Endodermal cell (in vitro differentiated cells): ENCODE measurements at regions not wholly inside any gene's neighbourhood (a gene's known extent, or its start where the extent isn't known, plus 50 kb on each side); places are given as distances from the start of the nearest gene placed in this dataset.

Experiments
- DNase-seq: peaks from one replicate; pipeline ENCODE4 v3.0.0-alpha.2; 2017
- H3K27ac ChIP-seq: 2 replicates; pipeline ENCODE4 v1.5.1; 2013; ENCODE audit warnings: mild to moderate bottlenecking, low read depth, low read length, moderate library complexity
- H3K27me3 ChIP-seq: 2 replicates; pipeline ENCODE4 v1.6.1; 2013; ENCODE audit warnings: mild to moderate bottlenecking, low read length, moderate library complexity; ENCODE audit not compliant: insufficient read depth, control insufficient read depth, poor library complexity, severe bottlenecking
- H3K36me3 ChIP-seq: 2 replicates; pipeline ENCODE4 v1.7.0; 2013; ENCODE audit warnings: mild to moderate bottlenecking, low read length, moderate library complexity; ENCODE audit not compliant: control insufficient read depth, insufficient read depth
- H3K4me1 ChIP-seq: one replicate; pipeline ENCODE4 v1.7.0; 2013; ENCODE audit warnings: low read length; ENCODE audit not compliant: control insufficient read depth, insufficient read depth
- H3K4me3 ChIP-seq: 2 replicates; pipeline ENCODE4 v1.5.1; 2013; ENCODE audit warnings: mild to moderate bottlenecking, low read length, moderate library complexity
- H3K9ac ChIP-seq: 2 replicates; pipeline ENCODE4 v1.6.1; 2013; ENCODE audit warnings: mild to moderate bottlenecking, low read length, moderate library complexity; ENCODE audit not compliant: poor library complexity, severe bottlenecking; ENCODE audit errors: extremely low read depth
- H3K9me3 ChIP-seq: 2 replicates; pipeline ENCODE4 v1.6.1; 2013; ENCODE audit warnings: mild to moderate bottlenecking, low read length, moderate library complexity; ENCODE audit not compliant: control insufficient read depth
- H3K27ac Mint-ChIP-seq: 2 replicates; pipeline ENCODE4 v1.8.0; 2020; ENCODE audit warnings: mixed read lengths
- H3K27me3 Mint-ChIP-seq: 2 replicates; pipeline ENCODE4 v1.8.0; 2021; ENCODE audit warnings: mild to moderate bottlenecking, mixed read lengths; ENCODE audit not compliant: insufficient read depth
- H3K36me3 Mint-ChIP-seq: 2 replicates; pipeline ENCODE4 v1.8.0; 2020; ENCODE audit warnings: low read depth, mixed read lengths
- H3K4me1 Mint-ChIP-seq: 2 replicates; pipeline ENCODE4 v1.8.0; 2020; ENCODE audit warnings: mixed read lengths
- H3K4me3 Mint-ChIP-seq: 2 replicates; pipeline ENCODE4 v1.8.0; 2020; ENCODE audit warnings: mild to moderate bottlenecking, moderate library complexity, mixed read lengths
- H3K9me3 Mint-ChIP-seq: 2 replicates; pipeline ENCODE4 v1.8.0; 2020; ENCODE audit warnings: mild to moderate bottlenecking, mixed read lengths
- CTCF ChIP-seq: fragments of 200-600 bp; sonication (generic); conservative IDR thresholded peaks from 2 replicates; pipeline ENCODE4 v1.5.0; 2021; ENCODE audit warnings: antibody characterized with exemption, mild to moderate bottlenecking
- WGBS, 2 experiments: methylation state at CpG; one replicate each; pipeline versions ENCODE4 v1.1.5 to v1.1.7; 2013; ENCODE audit warnings: missing lambda C conversion rate in 2 of 2, mixed read lengths in 1 of 2; ENCODE audit not compliant: insufficient coverage in 1 of 2, insufficient read length in 1 of 2; 5-methylcytosine and 5-hydroxymethylcytosine counted together

- H3K27ac Mint-ChIP-seq = peak overlapping the region; percentile 83
- no peaks in the 10 kb centered on the region for H3K9me3 Mint-ChIP-seq
- peaks cover 6% of the 10 kb centered on the region for H3K4me1 ChIP-seq
- H3K4me1 Mint-ChIP-seq = peaks cover 33% of the 10 kb centered on the region
- peak overlapping the region; percentile 26 for H3K27ac ChIP-seq
- TF ChIP-seq CTCF = no peak
- 45 to 60% methylated on average over 1 to 2 of the region's 2 CpGs for WGBS, 2 experiments
- no peaks in the 10 kb centered on the region for H3K9me3 ChIP-seq
- H3K36me3 ChIP-seq = no peaks in the 10 kb centered on the region
- no peaks in the 10 kb centered on the region for H3K27me3 ChIP-seq
- H3K9ac ChIP-seq = peak overlapping the region; percentile 22
- no peak for DNase-seq
- H3K27me3 Mint-ChIP-seq = peaks cover 1% of the 10 kb centered on the region
- no peaks in the 10 kb centered on the region for H3K36me3 Mint-ChIP-seq
- peak overlapping the region; percentile 25 for H3K4me3 Mint-ChIP-seq
- no peak overlapping the region for H3K4me3 ChIP-seq
Observed at GRCh38 chr18:79600596-79600995, 79.0 kb upstream of the CTDP1 start.

GRCh38 chr18:79601234-79601633 is 78.4 kb upstream of the CTDP1 start:
- H3K36me3 Mint-ChIP-seq = no peaks in the 10 kb centered on the region
- peaks cover 33% of the 10 kb centered on the region for H3K4me1 Mint-ChIP-seq
- peak overlapping the region; percentile 25 for H3K4me3 Mint-ChIP-seq
- Histone ChIP-seq H3K9me3 (no peaks in the 10 kb centered on the region), H3K36me3 (no peaks in the 10 kb centered on the region), H3K27me3 (no peaks in the 10 kb centered on the region), H3K27ac (no peak overlapping the region), H3K4me3 (no peak overlapping the region), H3K4me1 (peaks cover 6% of the 10 kb centered on the region), H3K9ac (no peak overlapping the region)
- H3K9me3 Mint-ChIP-seq = no peaks in the 10 kb centered on the region
- no peak for TF ChIP-seq CTCF
- no peak for DNase-seq
- H3K27me3 Mint-ChIP-seq = peaks cover 1% of the 10 kb centered on the region
- peak overlapping the region; percentile 83 for H3K27ac Mint-ChIP-seq
- 28 to 64% methylated on average over 8 of the region's 8 CpGs for WGBS, 2 experiments

- no peak for DNase-seq
- H3K9ac ChIP-seq = no peak overlapping the region
- H3K27ac ChIP-seq = no peak overlapping the region
- 93 to 94% methylated on average over 21 to 37 of the region's 37 CpGs for WGBS, 2 experiments
- no peaks in the 10 kb centered on the region for H3K9me3 Mint-ChIP-seq
- H3K27me3 ChIP-seq = no peaks in the 10 kb centered on the region
- H3K4me1 Mint-ChIP-seq = peaks cover 29% of the 10 kb centered on the region
- no peaks in the 10 kb centered on the region for H3K9me3 ChIP-seq
- no peaks in the 10 kb centered on the region for H3K36me3 Mint-ChIP-seq
- no peaks in the 10 kb centered on the region for H3K27me3 Mint-ChIP-seq
- H3K4me3 ChIP-seq = no peak overlapping the region
- H3K27ac Mint-ChIP-seq = no peak overlapping the region
- no peaks in the 10 kb centered on the region for H3K36me3 ChIP-seq
- no peak overlapping the region for H3K4me3 Mint-ChIP-seq
- peaks cover 6% of the 10 kb centered on the region for H3K4me1 ChIP-seq
- no peak for TF ChIP-seq CTCF
Observed at GRCh38 chr18:79603321-79604204, 76.0 kb upstream of the CTDP1 start.
